Heart left ventricle (tissue), 13 donors: ENCODE measurements at regions not wholly inside any gene's neighbourhood (a gene's known extent, or its start where the extent isn't known, plus 50 kb on each side); places are given as distances from the start of the nearest gene placed in this dataset.

Experiments
- POLR2A ChIP-seq, 2 donors: fragments of 450-650 bp; IDR thresholded peaks; one replicate each; pipeline ENCODE4 v1.6.1; 2017; ENCODE audit warnings: antibody characterized with exemption in 2 of 2, mild to moderate bottlenecking in 2 of 2, moderate library complexity in 2 of 2
- TF ChIP-seq, protein P1 (sequence below), 12 donors: fragments of 200-600 bp; sonication (generic) in 4 of 12; IDR thresholded peaks; one replicate each; pipeline versions ENCODE4 v1.5.0 to v1.8.0; 2018 to 2022; ENCODE audit warnings: antibody characterized with exemption in 12 of 12, mild to moderate bottlenecking in 5 of 12
- donor health status: ischemic (EF 13 %, LVEDD 7.1; RV severe dilation, severe dysfunction).
- donor health status: DM: no; HTN: yes; CAD: no.
- donor health status: DM: no; HTN: no; CAD: no.
- donor health status: ischemic (EF 25% LVEDD 6.9; RV normal size, moderate dysfunction).
- donor health status: ischemic (EF 25% LVEDD 5.7; RV mildly dilated, moderate dysfunction).
- donor health status: ischemic (EF 35%, LVEDD 5.7; RV mildly dilated, moderate dysfunction).
- donor health status: nonischemic (EF 11% LVEDD 7.7; RV severe dilation, severe dysfunction).
- donor health status: DM: yes; HTN: yes; CAD: no.
- donor health status: PGD.
- donor health status: ischemic (EF 29% LVEDD 5.4; RV normal size, mild dysfunction).
- donor health status: nonischemic (EF 23%, LVEDD 6.1; RV moderate dilation, normal function).

DNA sequence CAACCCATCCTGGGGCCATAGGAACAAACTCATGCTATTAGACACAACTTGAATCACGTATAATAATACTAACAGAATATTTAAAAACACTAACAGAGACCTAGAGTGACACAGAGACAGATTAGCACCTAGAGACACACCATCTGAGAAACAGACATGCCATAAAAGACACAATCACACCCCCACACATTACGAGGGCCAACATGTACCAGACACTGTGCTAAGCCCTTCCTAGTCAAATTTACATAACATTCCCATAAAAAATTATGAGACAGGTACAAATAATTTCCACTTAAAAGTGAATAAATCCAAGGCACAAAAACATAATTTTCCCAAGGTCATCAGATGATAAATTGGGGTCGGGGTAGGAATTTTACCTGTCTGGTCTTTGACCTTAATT is 141.1 kb upstream of the PRSS16 start:
- TF ChIP-seq, protein P1, sequence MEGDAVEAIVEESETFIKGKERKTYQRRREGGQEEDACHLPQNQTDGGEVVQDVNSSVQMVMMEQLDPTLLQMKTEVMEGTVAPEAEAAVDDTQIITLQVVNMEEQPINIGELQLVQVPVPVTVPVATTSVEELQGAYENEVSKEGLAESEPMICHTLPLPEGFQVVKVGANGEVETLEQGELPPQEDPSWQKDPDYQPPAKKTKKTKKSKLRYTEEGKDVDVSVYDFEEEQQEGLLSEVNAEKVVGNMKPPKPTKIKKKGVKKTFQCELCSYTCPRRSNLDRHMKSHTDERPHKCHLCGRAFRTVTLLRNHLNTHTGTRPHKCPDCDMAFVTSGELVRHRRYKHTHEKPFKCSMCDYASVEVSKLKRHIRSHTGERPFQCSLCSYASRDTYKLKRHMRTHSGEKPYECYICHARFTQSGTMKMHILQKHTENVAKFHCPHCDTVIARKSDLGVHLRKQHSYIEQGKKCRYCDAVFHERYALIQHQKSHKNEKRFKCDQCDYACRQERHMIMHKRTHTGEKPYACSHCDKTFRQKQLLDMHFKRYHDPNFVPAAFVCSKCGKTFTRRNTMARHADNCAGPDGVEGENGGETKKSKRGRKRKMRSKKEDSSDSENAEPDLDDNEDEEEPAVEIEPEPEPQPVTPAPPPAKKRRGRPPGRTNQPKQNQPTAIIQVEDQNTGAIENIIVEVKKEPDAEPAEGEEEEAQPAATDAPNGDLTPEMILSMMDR (IDR thresholded peaks at IDR 0.05): no peak
- TF ChIP-seq POLR2A (IDR thresholded peaks at IDR 0.05): no peak
